H9 (cell line): ENCODE measurements at regions not wholly inside any gene's neighbourhood (a gene's known extent, or its start where the extent isn't known, plus 50 kb on each side); places are given as distances from the start of the nearest gene placed in this dataset.

Source experiments
- DNase-seq: peaks from one replicate; pipeline ENCODE4 v3.0.0-alpha.2; 2017
- H2AFZ ChIP-seq: one replicate; pipeline ENCODE4 v1.6.1; 2013; ENCODE audit warnings: mild to moderate bottlenecking, low read length, control low read depth, moderate library complexity
- H2AK5ac ChIP-seq: 2 replicates; pipeline ENCODE4 v1.6.1; 2013; ENCODE audit warnings: low read length, control low read depth, mixed read lengths; ENCODE audit not compliant: insufficient read length
- H2BK120ac ChIP-seq: one replicate; pipeline ENCODE4 v1.6.1; 2013; ENCODE audit warnings: low read depth, mild to moderate bottlenecking, low read length, control low read depth, inconsistent platforms; ENCODE audit not compliant: poor library complexity, severe bottlenecking
- H2BK12ac ChIP-seq: 2 replicates; pipeline ENCODE4 v1.6.1; 2013; ENCODE audit warnings: low read length, control low read depth, mixed read lengths, low read depth; ENCODE audit not compliant: insufficient read length
- H2BK15ac ChIP-seq: 2 replicates; pipeline ENCODE4 v1.6.1; 2013; ENCODE audit warnings: low read depth, low read length, control low read depth
- H2BK20ac ChIP-seq: one replicate; pipeline ENCODE4 v1.6.1; 2013; ENCODE audit warnings: low read depth, mild to moderate bottlenecking, low read length, control low read depth, inconsistent platforms; ENCODE audit not compliant: poor library complexity, severe bottlenecking
- H2BK5ac ChIP-seq: 2 replicates; pipeline ENCODE4 v1.6.1; 2013; ENCODE audit warnings: low read length, control low read depth, mixed read lengths; ENCODE audit not compliant: insufficient read length
- H3K14ac ChIP-seq: 2 replicates; pipeline ENCODE4 v1.6.1; 2013; ENCODE audit warnings: low read length, control low read depth; ENCODE audit not compliant: insufficient read depth
- H3K18ac ChIP-seq: 2 replicates; pipeline ENCODE4 v1.6.1; 2013; ENCODE audit warnings: low read depth, mild to moderate bottlenecking, mixed read lengths, low read length, control low read depth; ENCODE audit not compliant: insufficient read length
- H3K23ac ChIP-seq: 2 replicates; pipeline ENCODE4 v1.6.1; 2013; ENCODE audit warnings: low read length, control low read depth, mixed read lengths, low read depth; ENCODE audit not compliant: insufficient read length
- H3K23me2 ChIP-seq: 2 replicates; pipeline ENCODE4 v1.6.1; 2013; ENCODE audit warnings: low read depth, mild to moderate bottlenecking, mixed read lengths, low read length, control low read depth; ENCODE audit not compliant: insufficient read length, poor library complexity, severe bottlenecking
- H3K27ac ChIP-seq: 2 replicates; pipeline ENCODE4 v1.5.1; 2013; ENCODE audit warnings: low read length, control low read depth, mixed read lengths, low read depth; ENCODE audit not compliant: insufficient read length
- H3K27me3 ChIP-seq: 2 replicates; pipeline ENCODE4 v1.6.1; 2013; ENCODE audit warnings: low read length, control low read depth, inconsistent platforms; ENCODE audit not compliant: insufficient read depth
- H3K4ac ChIP-seq: 2 replicates; pipeline ENCODE4 v1.6.1; 2013; ENCODE audit warnings: low read depth, mild to moderate bottlenecking, control low read depth, inconsistent platforms, low read length, moderate library complexity
- H3K4me1 ChIP-seq: 2 replicates; pipeline ENCODE4 v1.6.1; 2013; ENCODE audit warnings: low read length, control low read depth, inconsistent platforms; ENCODE audit not compliant: insufficient read depth
- H3K4me2 ChIP-seq: 2 replicates; pipeline ENCODE4 v1.6.1; 2013; ENCODE audit warnings: low read length, control low read depth, mixed read lengths; ENCODE audit not compliant: insufficient read length, insufficient read depth
- H3K56ac ChIP-seq: 2 replicates; pipeline ENCODE4 v1.6.1; 2013; ENCODE audit warnings: low read depth, mild to moderate bottlenecking, mixed read lengths, low read length, control low read depth; ENCODE audit not compliant: insufficient read length
- H3K79me1 ChIP-seq: 2 replicates; pipeline ENCODE4 v1.6.1; 2013; ENCODE audit warnings: low read depth, mild to moderate bottlenecking, moderate library complexity, low read length, control low read depth, inconsistent platforms; ENCODE audit not compliant: insufficient read depth, poor library complexity, severe bottlenecking
- H3K79me2 ChIP-seq: 2 replicates; pipeline ENCODE4 v1.6.1; 2013; ENCODE audit warnings: low read length, control low read depth, inconsistent platforms; ENCODE audit not compliant: insufficient read depth
- H3K9ac ChIP-seq: 2 replicates; pipeline ENCODE4 v1.6.1; 2013; ENCODE audit warnings: low read length, control low read depth, mixed read lengths; ENCODE audit not compliant: insufficient read length; ENCODE audit errors: extremely low read depth
- H3K9me3 ChIP-seq: one replicate; pipeline ENCODE4 v1.6.1; 2013; ENCODE audit warnings: low read depth, low read length, inconsistent platforms; ENCODE audit not compliant: control insufficient read depth
- H3T11ph ChIP-seq: one replicate; pipeline ENCODE4 v1.6.1; 2013; ENCODE audit warnings: mild to moderate bottlenecking, low read length, control low read depth, inconsistent platforms
- H4K20me1 ChIP-seq: one replicate; pipeline ENCODE4 v1.6.1; 2013; ENCODE audit not compliant: control insufficient read depth, insufficient read length, insufficient read depth
- H4K5ac ChIP-seq: 2 replicates; pipeline ENCODE4 v1.6.1; 2013; ENCODE audit warnings: low read depth, mild to moderate bottlenecking, mixed read lengths, low read length, control low read depth; ENCODE audit not compliant: insufficient read length
- H4K8ac ChIP-seq: replicated peaks from 2 replicates; pipeline ENCODE4 v1.6.1; 2013; ENCODE audit warnings: low read length, control low read depth, mixed read lengths, low read depth; ENCODE audit not compliant: insufficient read length
- H4K91ac ChIP-seq: 2 replicates; pipeline ENCODE4 v1.6.1; 2013; ENCODE audit warnings: low read depth, mild to moderate bottlenecking, moderate library complexity, mixed read lengths, low read length, control low read depth; ENCODE audit not compliant: insufficient read length
- H3K27ac Mint-ChIP-seq, 3 experiments: 2 replicates in 2 of 3; 3 replicates in 1 of 3; pipeline ENCODE4 v1.8.0; 2020 to 2021; ENCODE audit warnings: mixed read lengths in 3 of 3, mild to moderate bottlenecking in 1 of 3, moderate library complexity in 1 of 3
- H3K27me3 Mint-ChIP-seq: 2 replicates; pipeline ENCODE4 v1.8.0; 2021; ENCODE audit warnings: low read depth, mild to moderate bottlenecking, moderate library complexity, mixed read lengths
- H3K36me3 Mint-ChIP-seq, 3 experiments: 2 replicates in 2 of 3; 3 replicates in 1 of 3; pipeline ENCODE4 v1.8.0; 2020 to 2021; ENCODE audit warnings: low read depth in 3 of 3, mixed read lengths in 3 of 3; ENCODE audit not compliant: insufficient read depth in 1 of 3
- H3K4me1 Mint-ChIP-seq, 2 experiments: 2 replicates each; pipeline ENCODE4 v1.8.0; 2020; ENCODE audit warnings: mixed read lengths in 2 of 2
- H3K4me3 Mint-ChIP-seq, 2 experiments: 2 replicates in 1 of 2; 3 replicates in 1 of 2; pipeline ENCODE4 v1.8.0; 2020 to 2021; ENCODE audit warnings: mild to moderate bottlenecking in 2 of 2, mixed read lengths in 2 of 2, moderate library complexity in 1 of 2
- H3K9me3 Mint-ChIP-seq, 2 experiments: 2 replicates in 1 of 2; 3 replicates in 1 of 2; pipeline ENCODE4 v1.8.0; 2020; ENCODE audit warnings: mild to moderate bottlenecking in 2 of 2, mixed read lengths in 2 of 2, moderate library complexity in 1 of 2
- CTCF ChIP-seq: fragments of 200-600 bp; sonication (generic); conservative IDR thresholded peaks from 3 replicates; pipeline ENCODE4 v1.8.0; 2021; ENCODE audit warnings: antibody characterized with exemption, mild to moderate bottlenecking

GRCh38 chr14:66197276-66197675 lies 288.9 kb upstream of the CCDC196 start:
- no peak overlapping the region for H2BK120ac ChIP-seq
- no peak overlapping the region for H2BK15ac ChIP-seq
- no peak overlapping the region for H3K18ac ChIP-seq
- no peak overlapping the region for H3K27ac ChIP-seq
- H3K23me2 ChIP-seq, result no peaks in the 10 kb centered on the region
- no peak overlapping the region for H4K8ac ChIP-seq
- H3K4me1 Mint-ChIP-seq, result peaks cover 13 to 14% of the 10 kb centered on the region in 2 experiments
- no peak overlapping the region for H2AK5ac ChIP-seq
- no peak overlapping the region for H3K9ac ChIP-seq
- no peaks in the 10 kb centered on the region for H3K79me2 ChIP-seq
- no peak overlapping the region for H2BK12ac ChIP-seq
- no peak overlapping the region for H3T11ph ChIP-seq
- H2AFZ ChIP-seq, result no peak overlapping the region
- H3K4ac ChIP-seq, result no peak overlapping the region
- H3K4me2 ChIP-seq, result no peak overlapping the region
- H3K14ac ChIP-seq, result no peak overlapping the region
- no peak overlapping the region for H4K91ac ChIP-seq
- no peak overlapping the region for H3K23ac ChIP-seq
- no peaks in the 10 kb centered on the region for H3K4me1 ChIP-seq
- H3K27me3 Mint-ChIP-seq, result peaks cover 2% of the 10 kb centered on the region
- no peaks in the 10 kb centered on the region for H3K79me1 ChIP-seq
- no peak for DNase-seq
- no peak overlapping the region for H3K56ac ChIP-seq
- H3K9me3 Mint-ChIP-seq, result peaks cover 15 to 17% of the 10 kb centered on the region in 2 experiments; a peak in 4 of 5 replicates
- TF ChIP-seq CTCF, result no peak
- H3K9me3 ChIP-seq, result no peaks in the 10 kb centered on the region
- H3K4me3 Mint-ChIP-seq, result no peak overlapping the region
- peaks cover 0 to 18% (median 2%) of the 10 kb centered on the region in 3 experiments; a peak in 5 of 7 replicates for H3K36me3 Mint-ChIP-seq
- no peak overlapping the region for H3K27ac Mint-ChIP-seq
- no peak overlapping the region for H4K5ac ChIP-seq
- H2BK20ac ChIP-seq, result no peak overlapping the region
- H3K27me3 ChIP-seq, result no peaks in the 10 kb centered on the region
- no peaks in the 10 kb centered on the region for H4K20me1 ChIP-seq
- H2BK5ac ChIP-seq, result no peak overlapping the region
